DLD1 (cell line): ENCODE measurements at regions not wholly inside any gene's neighbourhood (a gene's known extent, or its start where the extent isn't known, plus 50 kb on each side); places are given as distances from the start of the nearest gene placed in this dataset.
"Not testable (repeated sequence)": the region's sequence is repeated elsewhere in the genome, so short reads cannot be mapped to it uniquely, and the experiment has no call there.

Experiments
- in situ Hi-C: cut with HindIII; loops from 2 replicates; pipeline ENCODE4 v1.10.0; 2017; ENCODE audit warnings: low sequenced_read_pairs

GRCh38 chr5:89199306-89199705, 316.3 kb upstream of the MEF2C start:
- in situ Hi-C loops: no loop called here

- in situ Hi-C loops: no loop called here
These were observed 308.4 kb upstream of the MEF2C start for GRCh38 chr5:89191374-89191773.

- in situ Hi-C loops: no loop called here
These were observed 307.7 kb upstream of the MEF2C start for GRCh38 chr5:89190515-89191265.

GRCh38 chr5:89187883-89188465, 305.0 kb upstream of the MEF2C start:
- in situ Hi-C loops: no loop called here

- in situ Hi-C loops: no loop called here
These were observed 304.3 kb upstream of the MEF2C start for GRCh38 chr5:89187268-89187667.

- in situ Hi-C loops: no loop called here
These were observed 298.6 kb upstream of the MEF2C start for GRCh38 chr5:89181546-89181945.

GRCh38 chr5:89179731-89180130, 296.7 kb upstream of the MEF2C start:
- in situ Hi-C loops: no loop called here

- in situ Hi-C loops: no loop called here
These were observed 295.6 kb upstream of the MEF2C start for GRCh38 chr5:89178541-89178940.

- in situ Hi-C loops: no loop called here
These were observed 290.5 kb upstream of the MEF2C start for GRCh38 chr5:89173528-89173927.

GRCh38 chr5:89168766-89169165, 285.8 kb upstream of the MEF2C start:
- in situ Hi-C loops: no loop called here

- in situ Hi-C loops: not testable (repeated sequence)
These were observed 281.7 kb upstream of the MEF2C start for GRCh38 chr5:89164703-89165102.

GRCh38 chr5:89156226-89156625, 273.2 kb upstream of the MEF2C start:
- in situ Hi-C loops: no loop called here

- in situ Hi-C loops: no loop called here
These were observed 264.0 kb upstream of the MEF2C start for GRCh38 chr5:89147031-89147430.

GRCh38 chr5:89137148-89137547, 254.2 kb upstream of the MEF2C start:
- in situ Hi-C loops: no loop called here

- in situ Hi-C loops: no loop called here
These were observed 251.0 kb upstream of the MEF2C start for GRCh38 chr5:89133975-89134374.

GRCh38 chr5:89133129-89133528, 250.1 kb upstream of the MEF2C start:
- in situ Hi-C loops: no loop called here

GRCh38 chr5:89130851-89131250, 247.9 kb upstream of the MEF2C start:
- in situ Hi-C loops: no loop called here

- in situ Hi-C loops: no loop called here
These were observed 247.0 kb upstream of the MEF2C start for GRCh38 chr5:89129941-89130340.

GRCh38 chr5:89128906-89129625, 246.1 kb upstream of the MEF2C start:
- in situ Hi-C loops: no loop called here

GRCh38 chr5:89128092-89128491, 245.1 kb upstream of the MEF2C start:
- in situ Hi-C loops: no loop called here

GRCh38 chr5:89127191-89127590, 244.2 kb upstream of the MEF2C start:
- in situ Hi-C loops: no loop called here

- in situ Hi-C loops: no loop called here
These were observed 242.4 kb upstream of the MEF2C start for GRCh38 chr5:89125372-89125771.
